Esophagus muscularis mucosa (tissue), 4 donors: ENCODE measurements at regions not wholly inside any gene's neighbourhood (a gene's known extent, or its start where the extent isn't known, plus 50 kb on each side); places are given as distances from the start of the nearest gene placed in this dataset.

Experiments used
- DNase-seq: peaks from one replicate; pipeline ENCODE4 v3.0.0-alpha.2; 2017; ENCODE audit errors: extremely low spot score
- H3K27ac ChIP-seq, 4 donors: fragments of 200-600 bp; sonication (generic); replicated peaks in 1 of 4; 1 replicate in 3 of 4; 2 replicates in 1 of 4; pipeline ENCODE4 v1.5.1; 2016 to 2019; ENCODE audit warnings: mild to moderate bottlenecking in 1 of 4
- H3K27me3 ChIP-seq, 4 donors: fragments of 200-600 bp; sonication (generic); one replicate each; pipeline versions ENCODE4 v1.5.1 to v1.6.0; 2016 to 2019
- H3K36me3 ChIP-seq, 4 donors: fragments of 200-600 bp; sonication (generic); one replicate each; pipeline ENCODE4 v1.5.1; 2016 to 2019
- H3K4me1 ChIP-seq, 4 donors: fragments of 200-600 bp; sonication (generic); one replicate each; pipeline ENCODE4 v1.5.1; 2016 to 2019
- H3K4me3 ChIP-seq, 4 donors: fragments of 200-600 bp; sonication (generic); 1 replicate in 2 of 4; 2 replicates in 2 of 4; pipeline ENCODE4 v1.5.1; 2016 to 2019; ENCODE audit warnings: mild to moderate bottlenecking in 4 of 4, moderate library complexity in 1 of 4
- H3K9me3 ChIP-seq, 4 donors: fragments of 200-600 bp; sonication (generic); 1 replicate in 3 of 4; 2 replicates in 1 of 4; pipeline ENCODE4 v1.5.1; 2016 to 2019
- EP300 ChIP-seq: sonication (generic); formaldehyde crosslinking; IDR thresholded peaks from one replicate; pipeline ENCODE4 v1.6.1; 2017; ENCODE audit warnings: antibody characterized with exemption
- POLR2A ChIP-seq: fragments of 450-650 bp; IDR thresholded peaks from one replicate; pipeline ENCODE4 v1.6.1; 2017; ENCODE audit warnings: antibody characterized with exemption, moderate library complexity, mild to moderate bottlenecking, low read depth
- POLR2AphosphoS5 ChIP-seq, 2 donors: sonication (generic); formaldehyde crosslinking; IDR thresholded peaks; one replicate each; pipeline ENCODE4 v1.6.1; 2017; ENCODE audit warnings: antibody characterized with exemption in 2 of 2
- WGBS: methylation state at CpG from one replicate; pipeline ENCODE4 v1.1.5; 2018; 5-methylcytosine and 5-hydroxymethylcytosine counted together
- intact Hi-C: fragments of 100-400 bp; cut with DNase I; formaldehyde crosslinking; loops from one replicate; pipeline ENCODE4 v1.15.1; 2023
- TF ChIP-seq, protein P1 (sequence below), 3 experiments: fragments of 200-600 bp in 2 of 3; fragments of 450-650 bp in 1 of 3; sonication (generic) in 2 of 3; IDR thresholded peaks; one replicate each; pipeline ENCODE4 v1.5.1; 2017 to 2019; ENCODE audit warnings: antibody characterized with exemption in 3 of 3, mild to moderate bottlenecking in 2 of 3, moderate library complexity in 1 of 3

DNA sequence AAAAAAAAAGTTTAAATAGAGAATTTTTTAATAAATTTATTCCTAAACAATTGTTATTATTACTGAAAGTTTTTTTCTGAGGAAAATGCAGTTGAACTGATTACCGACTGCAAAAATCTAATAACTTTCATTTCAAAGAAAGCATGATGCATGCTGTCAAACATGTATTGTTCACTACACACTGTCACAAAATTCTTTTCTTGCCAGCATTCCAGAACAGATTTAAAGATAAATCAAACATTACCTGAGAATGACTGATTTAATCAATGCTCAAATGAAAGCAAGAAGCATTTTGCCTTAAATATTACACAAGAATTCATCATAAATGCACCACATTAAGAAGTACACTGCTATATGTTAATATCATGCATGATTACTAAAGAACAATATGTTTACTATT, 588.3 kb downstream of the SLC16A7 start:
- H3K4me3 ChIP-seq: no peak overlapping the region
- no peak for TF ChIP-seq POLR2A
- TF ChIP-seq, protein P1, sequence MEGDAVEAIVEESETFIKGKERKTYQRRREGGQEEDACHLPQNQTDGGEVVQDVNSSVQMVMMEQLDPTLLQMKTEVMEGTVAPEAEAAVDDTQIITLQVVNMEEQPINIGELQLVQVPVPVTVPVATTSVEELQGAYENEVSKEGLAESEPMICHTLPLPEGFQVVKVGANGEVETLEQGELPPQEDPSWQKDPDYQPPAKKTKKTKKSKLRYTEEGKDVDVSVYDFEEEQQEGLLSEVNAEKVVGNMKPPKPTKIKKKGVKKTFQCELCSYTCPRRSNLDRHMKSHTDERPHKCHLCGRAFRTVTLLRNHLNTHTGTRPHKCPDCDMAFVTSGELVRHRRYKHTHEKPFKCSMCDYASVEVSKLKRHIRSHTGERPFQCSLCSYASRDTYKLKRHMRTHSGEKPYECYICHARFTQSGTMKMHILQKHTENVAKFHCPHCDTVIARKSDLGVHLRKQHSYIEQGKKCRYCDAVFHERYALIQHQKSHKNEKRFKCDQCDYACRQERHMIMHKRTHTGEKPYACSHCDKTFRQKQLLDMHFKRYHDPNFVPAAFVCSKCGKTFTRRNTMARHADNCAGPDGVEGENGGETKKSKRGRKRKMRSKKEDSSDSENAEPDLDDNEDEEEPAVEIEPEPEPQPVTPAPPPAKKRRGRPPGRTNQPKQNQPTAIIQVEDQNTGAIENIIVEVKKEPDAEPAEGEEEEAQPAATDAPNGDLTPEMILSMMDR (IDR thresholded peaks at IDR 0.05): no peak
- no peak for TF ChIP-seq POLR2AphosphoS5 (IDR thresholded peaks at IDR 0.05)
- no peak for TF ChIP-seq EP300
- H3K27me3 ChIP-seq: no peaks in the 10 kb centered on the region
- 80% methylated on average over 1 of the region's 1 CpG for WGBS
- intact Hi-C loops: no loop called here
- DNase-seq: no peak
- H3K4me1 ChIP-seq: no peaks in the 10 kb centered on the region
- no peaks in the 10 kb centered on the region for H3K9me3 ChIP-seq
- H3K27ac ChIP-seq: no peak overlapping the region
- no peaks in the 10 kb centered on the region for H3K36me3 ChIP-seq

DNA sequence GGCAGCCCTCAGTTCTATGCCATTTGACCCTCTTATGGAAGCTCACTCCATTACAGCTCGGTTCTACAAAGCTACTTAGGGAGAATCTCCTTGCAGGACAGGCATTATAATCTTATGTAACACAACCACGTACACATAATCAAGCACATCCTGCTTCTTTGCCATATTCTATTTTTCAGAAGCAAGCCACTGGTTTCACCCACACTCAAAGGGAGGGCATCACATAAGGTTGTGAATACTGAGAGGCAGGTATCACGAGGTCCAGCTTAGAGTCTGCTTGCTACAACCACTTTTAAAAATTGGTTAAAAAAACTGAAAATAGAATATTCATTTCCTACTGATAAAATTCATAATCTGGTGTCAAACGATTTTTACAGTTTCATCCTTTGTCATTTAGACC, 589.2 kb downstream of the SLC16A7 start:
- Histone ChIP-seq H3K36me3 (no peaks in the 10 kb centered on the region), H3K27me3 (no peaks in the 10 kb centered on the region), H3K4me3 (no peak overlapping the region), H3K9me3 (no peaks in the 10 kb centered on the region), H3K27ac (no peak overlapping the region), H3K4me1 (no peaks in the 10 kb centered on the region)
- intact Hi-C loops: no loop called here
- TF ChIP-seq POLR2AphosphoS5 (IDR thresholded peaks at IDR 0.05) (no peak), POLR2A (no peak), EP300 (no peak)
- TF ChIP-seq, protein P1 (IDR thresholded peaks at IDR 0.05): no peak
- 88% methylated on average over 4 of the region's 4 CpGs for WGBS
- DNase-seq: no peak

DNA sequence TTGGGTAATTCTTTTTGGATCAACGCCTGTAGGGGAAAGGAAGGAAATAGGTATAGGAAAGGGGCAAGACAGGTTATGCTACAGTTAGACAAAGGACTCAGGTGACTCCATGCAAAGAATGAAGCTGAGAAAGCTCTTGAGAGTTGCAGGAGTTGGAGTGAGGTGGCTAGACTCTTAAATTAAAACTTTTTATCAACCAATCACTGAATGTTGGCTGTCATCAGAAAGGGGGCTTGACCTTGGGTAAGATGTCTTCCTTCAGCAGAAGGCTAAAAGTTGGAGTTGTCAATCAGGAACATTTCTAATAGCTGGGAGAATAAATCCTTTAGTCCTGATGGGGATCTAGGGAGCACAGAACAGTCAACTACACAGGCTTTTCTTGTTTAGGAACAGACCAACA, 595.4 kb downstream of the SLC16A7 start:
- no peak for DNase-seq
- 76% methylated on average over 1 of the region's 1 CpG for WGBS
- Histone ChIP-seq H3K4me3 (no peak overlapping the region), H3K27me3 (no peaks in the 10 kb centered on the region), H3K9me3 (no peaks in the 10 kb centered on the region), H3K36me3 (no peaks in the 10 kb centered on the region), H3K27ac (no peak overlapping the region), H3K4me1 (no peaks in the 10 kb centered on the region)
- TF ChIP-seq POLR2A: no peak
- TF ChIP-seq, protein P1 (IDR thresholded peaks at IDR 0.05): no peak
- TF ChIP-seq EP300: no peak
- no peak for TF ChIP-seq POLR2AphosphoS5 (IDR thresholded peaks at IDR 0.05)
- intact Hi-C loops: no loop called here

DNA sequence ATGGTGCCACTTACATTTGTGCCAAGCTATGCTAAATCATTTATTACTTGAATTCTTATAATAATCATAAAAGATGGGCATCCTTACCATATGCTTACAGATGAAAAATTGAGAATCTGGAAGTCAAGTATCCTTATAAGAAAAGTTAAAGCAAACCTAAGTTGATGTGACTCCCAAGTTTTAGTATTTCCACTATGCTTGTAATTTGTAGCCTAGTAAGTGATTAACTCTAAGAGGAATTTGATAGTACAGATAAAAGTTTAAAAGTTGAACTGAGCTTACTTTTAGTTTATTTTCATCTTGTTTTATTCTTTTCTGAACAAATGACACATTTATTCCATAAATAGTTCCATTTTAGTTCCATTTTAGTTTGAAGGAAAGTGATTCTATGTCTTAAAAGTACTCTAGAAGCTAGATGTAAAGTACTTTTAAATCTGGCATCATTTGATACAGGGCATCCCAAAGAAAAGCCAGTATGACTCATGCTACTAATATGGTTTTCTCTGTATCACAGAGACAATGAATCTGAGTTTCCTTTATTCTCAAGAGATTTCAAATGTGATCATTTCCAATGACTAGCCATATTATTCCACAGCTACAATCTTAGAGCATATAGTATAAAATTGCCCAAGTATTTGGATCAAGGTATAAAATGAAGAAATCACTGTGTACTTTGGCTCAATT, 596.0 kb downstream of the SLC16A7 start:
- no peaks in the 10 kb centered on the region for H3K9me3 ChIP-seq
- no peaks in the 10 kb centered on the region for H3K27me3 ChIP-seq
- H3K4me1 ChIP-seq: no peaks in the 10 kb centered on the region
- DNase-seq: no peak
- H3K27ac ChIP-seq: no peak overlapping the region
- H3K36me3 ChIP-seq: no peaks in the 10 kb centered on the region
- intact Hi-C loops: no loop called here
- TF ChIP-seq, protein P1 (IDR thresholded peaks at IDR 0.05): no peak
- TF ChIP-seq EP300: no peak
- TF ChIP-seq POLR2A: no peak
- TF ChIP-seq POLR2AphosphoS5 (IDR thresholded peaks at IDR 0.05): no peak
- H3K4me3 ChIP-seq: no peak overlapping the region

DNA sequence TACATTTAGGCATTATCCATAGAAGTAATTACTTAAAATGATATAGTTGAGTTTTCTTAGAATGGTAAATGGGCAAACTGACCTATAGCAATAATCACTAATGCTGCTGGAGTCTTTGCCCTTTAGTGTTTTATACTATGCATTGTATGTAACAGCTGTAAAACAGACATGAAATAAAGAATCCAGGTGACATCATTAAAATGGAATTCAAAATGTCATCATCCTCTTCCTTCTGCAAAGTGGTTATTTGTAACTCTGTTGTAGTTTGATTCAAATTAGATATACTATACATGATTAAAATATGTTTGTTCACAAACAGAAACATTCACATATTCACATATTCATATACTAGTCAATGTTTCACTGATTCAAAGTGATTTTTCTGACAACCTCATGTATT, 598.8 kb downstream of the SLC16A7 start:
- TF ChIP-seq, protein P1 (IDR thresholded peaks at IDR 0.05): no peak
- TF ChIP-seq POLR2A (no peak), EP300 (no peak), POLR2AphosphoS5 (IDR thresholded peaks at IDR 0.05) (no peak)
- no peaks in the 10 kb centered on the region for H3K36me3 ChIP-seq
- intact Hi-C loops: no loop called here
- H3K4me1 ChIP-seq: no peaks in the 10 kb centered on the region
- no peak for DNase-seq
- H3K4me3 ChIP-seq: no peak overlapping the region
- no peaks in the 10 kb centered on the region for H3K27me3 ChIP-seq
- H3K27ac ChIP-seq: no peak overlapping the region
- no peaks in the 10 kb centered on the region for H3K9me3 ChIP-seq
